GM12873 (cell line): ENCODE measurements at regions not wholly inside any gene's neighbourhood (a gene's known extent, or its start where the extent isn't known, plus 50 kb on each side); places are given as distances from the start of the nearest gene placed in this dataset.

ENCODE experiments used
- CTCF ChIP-seq: IDR thresholded peaks from 2 replicates; pipeline ENCODE4 v1.5.1; 2012; ENCODE audit warnings: low read depth, mild to moderate bottlenecking, moderate library complexity, low read length, control low read depth; ENCODE audit not compliant: insufficient read depth; ENCODE audit errors: missing control alignments

- no peak for TF ChIP-seq CTCF
Observed at GRCh38 chr10:36202881-36203280, 560.8 kb upstream of the FZD8 start.

GRCh38 chr10:36200577-36200976 is 558.5 kb upstream of the FZD8 start:
- no peak for TF ChIP-seq CTCF

GRCh38 chr10:36198322-36198721 is 556.2 kb upstream of the FZD8 start:
- no peak for TF ChIP-seq CTCF

- TF ChIP-seq CTCF = no peak
Observed at GRCh38 chr10:36195364-36195763, 553.3 kb upstream of the FZD8 start.

- no peak for TF ChIP-seq CTCF
Observed at GRCh38 chr10:36194276-36194675, 552.2 kb upstream of the FZD8 start.

GRCh38 chr10:36191009-36191408 is 548.9 kb upstream of the FZD8 start:
- TF ChIP-seq CTCF = no peak

- no peak for TF ChIP-seq CTCF
Observed at GRCh38 chr10:36188461-36188860, 546.4 kb upstream of the FZD8 start.

GRCh38 chr10:36188080-36188453 is 546.0 kb upstream of the FZD8 start:
- TF ChIP-seq CTCF = no peak
